ENCODE measurements at regions not wholly inside any gene's neighbourhood (a gene's known extent, or its start where the extent isn't known, plus 50 kb on each side); places are given as distances from the start of the nearest gene placed in this dataset.

- H3K9me3 ChIP-seq (ENCODE audit: control insufficient read depth, low read depth, low read length) = no peaks in the 10 kb centered on the region
- no peaks in the 10 kb centered on the region for H3K36me3 ChIP-seq (ENCODE audit: control insufficient read depth, insufficient read depth, low read length)
- no peaks in the 10 kb centered on the region for H3K4me1 ChIP-seq (ENCODE audit: control insufficient read depth, insufficient read depth, low read length)
- no peak for DNase-seq
- no peak overlapping the region for H3K4me3 ChIP-seq (ENCODE audit: low read length)
- no peaks in the 10 kb centered on the region for H3K27me3 ChIP-seq (ENCODE audit: control insufficient read depth, insufficient read depth, low read length)
- WGBS (ENCODE audit: insufficient coverage, low lambda C conversion rate) = 100% methylated on average over 2 of the region's 6 CpGs
- H3K27ac ChIP-seq (ENCODE audit: low read length) = no peak overlapping the region
Observed at GRCh38 chr10:21003240-21003822, 106.2 kb upstream of the NEBL start.

GRCh38 chr10:21002091-21002878 is 105.2 kb upstream of the NEBL start:
- no peaks in the 10 kb centered on the region for H3K4me1 ChIP-seq (ENCODE audit: control insufficient read depth, insufficient read depth, low read length)
- H3K27me3 ChIP-seq (ENCODE audit: control insufficient read depth, insufficient read depth, low read length) = no peaks in the 10 kb centered on the region
- 84% methylated on average over 6 of the region's 11 CpGs for whole genome bisulfite sequencing (ENCODE audit: insufficient coverage, low lambda C conversion rate)
- no peaks in the 10 kb centered on the region for H3K36me3 ChIP-seq (ENCODE audit: control insufficient read depth, insufficient read depth, low read length)
- no peak for DNase-seq
- no peaks in the 10 kb centered on the region for H3K9me3 ChIP-seq (ENCODE audit: control insufficient read depth, low read depth, low read length)
- no peak overlapping the region for H3K4me3 ChIP-seq (ENCODE audit: low read length)
- H3K27ac ChIP-seq (ENCODE audit: low read length) = no peak overlapping the region

DNA sequence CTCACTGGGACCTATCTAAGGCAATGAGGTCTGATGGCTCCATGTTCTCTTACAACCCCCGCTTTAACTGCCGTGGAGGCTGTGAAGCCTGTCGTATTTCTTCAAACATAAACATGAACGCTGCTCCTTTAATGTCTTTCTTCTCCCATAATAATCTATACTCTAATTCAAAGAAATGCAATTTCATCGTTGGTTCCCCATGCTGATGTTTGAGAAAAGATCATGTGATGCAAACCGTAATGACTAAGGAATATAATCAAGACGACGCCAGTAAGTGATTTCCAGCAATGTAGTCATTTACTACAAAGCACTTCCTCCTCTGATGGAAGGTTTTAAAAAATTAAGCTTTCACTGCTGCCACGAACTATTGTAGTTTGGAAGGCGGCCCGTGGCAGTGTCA is 102.6 kb upstream of the NEBL start:
- H3K4me3 ChIP-seq (ENCODE audit: low read length) = no peak overlapping the region
- no peaks in the 10 kb centered on the region for H3K36me3 ChIP-seq (ENCODE audit: control insufficient read depth, insufficient read depth, low read length)
- H3K27ac ChIP-seq (ENCODE audit: low read length) = no peak overlapping the region
- H3K9me3 ChIP-seq (ENCODE audit: control insufficient read depth, low read depth, low read length) = no peaks in the 10 kb centered on the region
- no peaks in the 10 kb centered on the region for H3K27me3 ChIP-seq (ENCODE audit: control insufficient read depth, insufficient read depth, low read length)
- WGBS (ENCODE audit: insufficient coverage, low lambda C conversion rate) = 80% methylated on average over 1 of the region's 11 CpGs
- H3K4me1 ChIP-seq (ENCODE audit: control insufficient read depth, insufficient read depth, low read length) = no peaks in the 10 kb centered on the region
- DNase-seq = no peak

- H3K4me3 ChIP-seq (ENCODE audit: low read length) = no peak overlapping the region
- no peaks in the 10 kb centered on the region for H3K9me3 ChIP-seq (ENCODE audit: control insufficient read depth, low read depth, low read length)
- H3K36me3 ChIP-seq (ENCODE audit: control insufficient read depth, insufficient read depth, low read length) = no peaks in the 10 kb centered on the region
- H3K27ac ChIP-seq (ENCODE audit: low read length) = no peak overlapping the region
- no peaks in the 10 kb centered on the region for H3K27me3 ChIP-seq (ENCODE audit: control insufficient read depth, insufficient read depth, low read length)
- no CpG with 5 or more reads among the region's 5 CpGs for WGBS (ENCODE audit: insufficient coverage, low lambda C conversion rate)
- DNase-seq = no peak
- H3K4me1 ChIP-seq (ENCODE audit: control insufficient read depth, insufficient read depth, low read length) = no peaks in the 10 kb centered on the region
Observed at GRCh38 chr10:20998036-20998435, 100.9 kb upstream of the NEBL start.

DNA sequence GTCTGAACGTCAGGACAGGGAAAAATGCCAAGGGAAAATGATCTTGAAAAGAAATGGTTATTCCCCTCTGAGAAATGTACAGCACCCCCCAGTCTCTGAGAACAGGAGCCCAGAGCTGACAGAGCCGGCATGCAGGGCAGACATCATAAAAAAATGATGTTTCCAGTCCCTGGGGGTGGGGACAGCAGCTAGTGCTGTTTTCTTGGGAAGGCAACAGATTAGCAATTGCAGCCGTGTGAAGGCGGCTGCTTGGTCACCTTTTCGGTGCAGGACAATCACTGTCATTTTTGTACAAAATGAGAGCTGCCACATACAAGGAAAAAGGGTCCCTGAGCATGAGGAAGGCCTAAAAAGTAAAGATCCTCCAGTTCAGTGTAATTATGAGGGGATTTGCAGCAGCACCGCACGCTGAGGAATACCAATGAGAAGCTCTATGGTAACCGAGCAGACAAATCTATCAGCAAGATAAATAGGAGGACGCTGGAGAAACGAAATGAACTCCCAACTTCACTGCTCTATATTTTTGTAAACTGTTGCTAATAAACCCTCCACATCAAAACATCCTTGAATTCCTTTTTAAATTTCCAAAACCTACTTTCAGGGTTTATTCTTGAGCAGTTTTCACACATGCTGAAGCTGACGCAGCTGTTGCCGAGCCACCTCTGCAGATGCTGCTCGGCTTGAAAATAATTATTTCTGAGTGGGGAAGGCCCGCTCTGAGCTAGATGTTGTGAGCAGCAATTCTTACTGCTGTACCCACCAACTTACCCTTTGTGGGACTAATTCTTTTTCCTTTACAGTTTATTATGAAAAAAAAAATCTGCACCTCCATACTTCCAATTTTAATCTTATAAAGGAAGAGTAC is 98.2 kb upstream of the NEBL start:
- 21% methylated on average over 4 of the region's 14 CpGs for WGBS (ENCODE audit: insufficient coverage, low lambda C conversion rate)

GRCh38 chr10:20993830-20994527 is 96.9 kb upstream of the NEBL start:
- DNase-seq = no peak
- 100% methylated on average over 2 of the region's 7 CpGs for WGBS (ENCODE audit: insufficient coverage, low lambda C conversion rate)

More for the DNA sequence above, 98.2 kb upstream of the NEBL start:
- Histone ChIP-seq H3K4me3 (ENCODE audit: low read length) (no peak overlapping the region), H3K36me3 (ENCODE audit: control insufficient read depth, insufficient read depth, low read length) (no peaks in the 10 kb centered on the region), H3K4me1 (ENCODE audit: control insufficient read depth, insufficient read depth, low read length) (no peaks in the 10 kb centered on the region), H3K27ac (ENCODE audit: low read length) (no peak overlapping the region), H3K27me3 (ENCODE audit: control insufficient read depth, insufficient read depth, low read length) (no peaks in the 10 kb centered on the region), H3K9me3 (ENCODE audit: control insufficient read depth, low read depth, low read length) (no peaks in the 10 kb centered on the region)
- DNase-seq = peak in 1 of 2 donors; percentile 7

GRCh38 chr10:20993389-20993788 is 96.3 kb upstream of the NEBL start:
- Histone ChIP-seq H3K9me3 (ENCODE audit: control insufficient read depth, low read depth, low read length) (no peaks in the 10 kb centered on the region), H3K36me3 (ENCODE audit: control insufficient read depth, insufficient read depth, low read length) (no peaks in the 10 kb centered on the region), H3K4me1 (ENCODE audit: control insufficient read depth, insufficient read depth, low read length) (no peaks in the 10 kb centered on the region), H3K27ac (ENCODE audit: low read length) (no peak overlapping the region), H3K27me3 (ENCODE audit: control insufficient read depth, insufficient read depth, low read length) (no peaks in the 10 kb centered on the region), H3K4me3 (ENCODE audit: low read length) (no peak overlapping the region)
- no CpG with 5 or more reads among the region's 4 CpGs for WGBS (ENCODE audit: insufficient coverage, low lambda C conversion rate)
- no peak for DNase-seq

More at GRCh38 chr10:20993830-20994527, 96.9 kb upstream of the NEBL start:
- no peaks in the 10 kb centered on the region for H3K4me1 ChIP-seq (ENCODE audit: control insufficient read depth, insufficient read depth, low read length)
- no peaks in the 10 kb centered on the region for H3K27me3 ChIP-seq (ENCODE audit: control insufficient read depth, insufficient read depth, low read length)
- H3K27ac ChIP-seq (ENCODE audit: low read length) = no peak overlapping the region
- H3K9me3 ChIP-seq (ENCODE audit: control insufficient read depth, low read depth, low read length) = no peaks in the 10 kb centered on the region
- H3K4me3 ChIP-seq (ENCODE audit: low read length) = no peak overlapping the region
- H3K36me3 ChIP-seq (ENCODE audit: control insufficient read depth, insufficient read depth, low read length) = no peaks in the 10 kb centered on the region

GRCh38 chr10:20991526-20991925 is 94.4 kb upstream of the NEBL start:
- H3K9me3 ChIP-seq (ENCODE audit: control insufficient read depth, low read depth, low read length) = no peaks in the 10 kb centered on the region
- no peak overlapping the region for H3K27ac ChIP-seq (ENCODE audit: low read length)
- H3K36me3 ChIP-seq (ENCODE audit: control insufficient read depth, insufficient read depth, low read length) = no peaks in the 10 kb centered on the region
- H3K4me1 ChIP-seq (ENCODE audit: control insufficient read depth, insufficient read depth, low read length) = no peaks in the 10 kb centered on the region
- no peak overlapping the region for H3K4me3 ChIP-seq (ENCODE audit: low read length)
- 100% methylated on average over 1 of the region's 1 CpG for WGBS (ENCODE audit: insufficient coverage, low lambda C conversion rate)
- no peaks in the 10 kb centered on the region for H3K27me3 ChIP-seq (ENCODE audit: control insufficient read depth, insufficient read depth, low read length)
- DNase-seq = no peak

- no peak for DNase-seq
- no peaks in the 10 kb centered on the region for H3K27me3 ChIP-seq (ENCODE audit: control insufficient read depth, insufficient read depth, low read length)
- no peak overlapping the region for H3K4me3 ChIP-seq (ENCODE audit: low read length)
- no peaks in the 10 kb centered on the region for H3K9me3 ChIP-seq (ENCODE audit: control insufficient read depth, low read depth, low read length)
- H3K36me3 ChIP-seq (ENCODE audit: control insufficient read depth, insufficient read depth, low read length) = no peaks in the 10 kb centered on the region
- no peak overlapping the region for H3K27ac ChIP-seq (ENCODE audit: low read length)
- H3K4me1 ChIP-seq (ENCODE audit: control insufficient read depth, insufficient read depth, low read length) = no peaks in the 10 kb centered on the region
- 83% methylated on average over 1 of the region's 1 CpG for WGBS (ENCODE audit: insufficient coverage, low lambda C conversion rate)
Observed at GRCh38 chr10:20990604-20991003, 93.5 kb upstream of the NEBL start.

All from large intestine (tissue), 3 donors.